GM23338 (cell line): ENCODE measurements at regions not wholly inside any gene's neighbourhood (a gene's known extent, or its start where the extent isn't known, plus 50 kb on each side); places are given as distances from the start of the nearest gene placed in this dataset.

Experiments used
- ATAC-seq: fragments of 200-7000 bp; cut with Tn5 transposase; 3 replicates; pipeline ENCODE4 v1.9.1; 2020
- DNase-seq: peaks from one replicate; pipeline ENCODE4 v3.0.0-alpha.2; 2015; ENCODE audit warnings: low spot score
- H2AFZ ChIP-seq: fragments of 200-600 bp; sonication (generic); 2 replicates; pipeline ENCODE4 v1.8.0; 2016; ENCODE audit warnings: antibody characterized with exemption, mild to moderate bottlenecking, moderate library complexity
- H3F3A ChIP-seq: fragments of 200-600 bp; sonication (generic); replicated peaks from 2 replicates; pipeline ENCODE4 v1.8.0; 2017; ENCODE audit warnings: antibody characterized with exemption, mixed run types, low read depth
- H3K27ac ChIP-seq: fragments of 200-600 bp; sonication (generic); 2 replicates; pipeline ENCODE4 v1.6.1; 2016; ENCODE audit warnings: low read depth
- H3K27me3 ChIP-seq: fragments of 200-600 bp; sonication (generic); 2 replicates; pipeline ENCODE4 v1.8.0; 2016; ENCODE audit warnings: mild to moderate bottlenecking, mixed run types, moderate library complexity; ENCODE audit not compliant: insufficient read depth
- H3K36me3 ChIP-seq: fragments of 200-600 bp; sonication (generic); 2 replicates; pipeline ENCODE4 v1.8.0; 2016; ENCODE audit warnings: mild to moderate bottlenecking; ENCODE audit not compliant: insufficient read depth
- H3K4me1 ChIP-seq: fragments of 200-600 bp; sonication (generic); 2 replicates; pipeline ENCODE4 v1.8.0; 2016; ENCODE audit warnings: mild to moderate bottlenecking, moderate library complexity; ENCODE audit not compliant: insufficient read depth
- H3K4me2 ChIP-seq: fragments of 200-600 bp; sonication (generic); 2 replicates; pipeline ENCODE4 v1.7.1; 2017; ENCODE audit warnings: mixed run types
- H3K4me3 ChIP-seq: fragments of 200-600 bp; sonication (generic); 2 replicates; pipeline ENCODE4 v1.6.1; 2016; ENCODE audit warnings: mixed run types
- H3K79me2 ChIP-seq: fragments of 200-600 bp; sonication (generic); replicated peaks from 2 replicates; pipeline ENCODE4 v1.8.0; 2017; ENCODE audit warnings: mild to moderate bottlenecking; ENCODE audit not compliant: insufficient read depth
- H3K9me2 ChIP-seq: fragments of 200-600 bp; sonication (generic); 2 replicates; pipeline ENCODE4 v1.8.0; 2017; ENCODE audit not compliant: insufficient read depth
- H4K20me1 ChIP-seq: fragments of 200-600 bp; sonication (generic); replicated peaks from 2 replicates; pipeline ENCODE4 v1.8.0; 2017; ENCODE audit warnings: mild to moderate bottlenecking; ENCODE audit not compliant: insufficient read depth
- H3K27ac Mint-ChIP-seq: 2 replicates; pipeline ENCODE4 v1.8.0; 2020; ENCODE audit warnings: inconsistent platforms, mild to moderate bottlenecking, moderate library complexity, mixed read lengths
- H3K27me3 Mint-ChIP-seq: 3 replicates; pipeline ENCODE4 v1.8.0; 2022; ENCODE audit warnings: low read depth, mild to moderate bottlenecking, moderate library complexity, mixed read lengths, inconsistent platforms; ENCODE audit not compliant: insufficient read depth, poor library complexity
- H3K36me3 Mint-ChIP-seq: 3 replicates; pipeline ENCODE4 v1.8.0; 2021; ENCODE audit warnings: low read depth, mild to moderate bottlenecking, inconsistent platforms, moderate library complexity, mixed read lengths
- H3K4me1 Mint-ChIP-seq: 3 replicates; pipeline ENCODE4 v1.8.0; 2020; ENCODE audit warnings: mild to moderate bottlenecking, inconsistent platforms, mixed read lengths
- H3K4me3 Mint-ChIP-seq: 3 replicates; pipeline ENCODE4 v1.8.0; 2021; ENCODE audit warnings: moderate library complexity, mild to moderate bottlenecking, inconsistent platforms, mixed read lengths
- H3K9me3 Mint-ChIP-seq: 3 replicates; pipeline ENCODE4 v1.8.0; 2020; ENCODE audit warnings: moderate library complexity, mild to moderate bottlenecking, inconsistent platforms, mixed read lengths
- CREB1 ChIP-seq: fragments of 250-450 bp; sonication (Bioruptor Pico); IDR thresholded peaks from 2 replicates; pipeline ENCODE4 v1.5.0; 2020; ENCODE audit warnings: low read depth, mild to moderate bottlenecking, moderate library complexity
- EZH2 ChIP-seq: fragments of 200-600 bp; sonication (generic); IDR thresholded peaks from one replicate; pipeline ENCODE4 v1.8.0; 2017; ENCODE audit warnings: antibody characterized with exemption, mild to moderate bottlenecking, low read depth; ENCODE audit not compliant: unreplicated experiment
- EZH2phosphoT487 ChIP-seq: fragments of 200-600 bp; sonication (generic); IDR thresholded peaks from one replicate; pipeline ENCODE4 v1.8.1; 2018; ENCODE audit warnings: antibody characterized with exemption; ENCODE audit not compliant: unreplicated experiment
- JUNB ChIP-seq: IDR thresholded peaks from one replicate; pipeline ENCODE4 v1.6.1; 2016; ENCODE audit warnings: antibody characterized with exemption; ENCODE audit not compliant: unreplicated experiment
- NANOG ChIP-seq: IDR thresholded peaks from 2 replicates; pipeline ENCODE4 v1.6.1; 2016; ENCODE audit warnings: antibody characterized with exemption, borderline replicate concordance
- POLR2AphosphoS5 ChIP-seq: IDR thresholded peaks from 2 replicates; pipeline ENCODE4 v1.6.1; 2016; ENCODE audit warnings: antibody characterized with exemption, low read depth
- STAT1 ChIP-seq: IDR thresholded peaks from one replicate; pipeline ENCODE4 v1.6.1; 2016; ENCODE audit warnings: antibody characterized with exemption; ENCODE audit not compliant: unreplicated experiment
- ZNF114 ChIP-seq: fragments of 250-450 bp; sonication (Bioruptor Pico); IDR thresholded peaks from 2 replicates; pipeline ENCODE4 v1.5.0; 2020; ENCODE audit warnings: mild to moderate bottlenecking, moderate library complexity
- TF ChIP-seq, protein P1 (sequence below): IDR thresholded peaks from one replicate; pipeline ENCODE4 v1.6.1; 2018; ENCODE audit warnings: antibody characterized with exemption; ENCODE audit not compliant: unreplicated experiment
- TF ChIP-seq, protein P2 (sequence below), 2 experiments: fragments of 200-600 bp in 1 of 2; sonication (generic) in 1 of 2; conservative IDR thresholded peaks; 2 replicates each; pipeline versions ENCODE4 v1.5.1 to v1.6.1; 2016 to 2017; ENCODE audit warnings: antibody characterized with exemption in 2 of 2, low read depth in 2 of 2, mild to moderate bottlenecking in 2 of 2, moderate library complexity in 1 of 2
- TF ChIP-seq, protein P3 (sequence below): fragments of 250-450 bp; sonication (Bioruptor Pico); IDR thresholded peaks from 2 replicates; pipeline ENCODE4 v1.5.0; 2020; ENCODE audit warnings: mild to moderate bottlenecking, moderate library complexity

DNA sequence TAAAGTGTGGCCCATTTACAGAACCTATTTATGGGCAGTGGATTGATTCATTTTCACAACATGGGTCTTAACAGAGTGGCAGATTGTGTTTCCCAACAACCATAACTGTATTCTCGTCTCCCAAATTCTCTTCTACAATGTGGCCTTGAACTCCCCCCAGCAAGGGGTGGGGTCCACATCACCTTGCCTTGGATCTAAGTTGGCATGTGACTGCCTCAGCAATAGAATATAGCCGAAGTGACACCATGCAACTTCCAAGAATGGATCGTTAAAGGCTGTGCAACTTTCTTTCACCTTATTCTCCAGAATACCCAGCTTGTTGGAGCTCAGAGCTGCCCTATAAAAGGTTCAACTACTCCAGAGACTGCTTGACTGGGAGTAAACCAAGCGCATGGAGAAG is 72.0 kb upstream of the CDH5 start (continued):
- TF ChIP-seq, protein P1, sequence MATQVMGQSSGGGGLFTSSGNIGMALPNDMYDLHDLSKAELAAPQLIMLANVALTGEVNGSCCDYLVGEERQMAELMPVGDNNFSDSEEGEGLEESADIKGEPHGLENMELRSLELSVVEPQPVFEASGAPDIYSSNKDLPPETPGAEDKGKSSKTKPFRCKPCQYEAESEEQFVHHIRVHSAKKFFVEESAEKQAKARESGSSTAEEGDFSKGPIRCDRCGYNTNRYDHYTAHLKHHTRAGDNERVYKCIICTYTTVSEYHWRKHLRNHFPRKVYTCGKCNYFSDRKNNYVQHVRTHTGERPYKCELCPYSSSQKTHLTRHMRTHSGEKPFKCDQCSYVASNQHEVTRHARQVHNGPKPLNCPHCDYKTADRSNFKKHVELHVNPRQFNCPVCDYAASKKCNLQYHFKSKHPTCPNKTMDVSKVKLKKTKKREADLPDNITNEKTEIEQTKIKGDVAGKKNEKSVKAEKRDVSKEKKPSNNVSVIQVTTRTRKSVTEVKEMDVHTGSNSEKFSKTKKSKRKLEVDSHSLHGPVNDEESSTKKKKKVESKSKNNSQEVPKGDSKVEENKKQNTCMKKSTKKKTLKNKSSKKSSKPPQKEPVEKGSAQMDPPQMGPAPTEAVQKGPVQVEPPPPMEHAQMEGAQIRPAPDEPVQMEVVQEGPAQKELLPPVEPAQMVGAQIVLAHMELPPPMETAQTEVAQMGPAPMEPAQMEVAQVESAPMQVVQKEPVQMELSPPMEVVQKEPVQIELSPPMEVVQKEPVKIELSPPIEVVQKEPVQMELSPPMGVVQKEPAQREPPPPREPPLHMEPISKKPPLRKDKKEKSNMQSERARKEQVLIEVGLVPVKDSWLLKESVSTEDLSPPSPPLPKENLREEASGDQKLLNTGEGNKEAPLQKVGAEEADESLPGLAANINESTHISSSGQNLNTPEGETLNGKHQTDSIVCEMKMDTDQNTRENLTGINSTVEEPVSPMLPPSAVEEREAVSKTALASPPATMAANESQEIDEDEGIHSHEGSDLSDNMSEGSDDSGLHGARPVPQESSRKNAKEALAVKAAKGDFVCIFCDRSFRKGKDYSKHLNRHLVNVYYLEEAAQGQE = no peak
- no peak for TF ChIP-seq EZH2

- Mint-ChIP-seq H3K27me3 (no peaks in the 10 kb centered on the region), H3K4me3 (no peak overlapping the region), H3K9me3 (no peaks in the 10 kb centered on the region), H3K4me1 (no peaks in the 10 kb centered on the region), H3K36me3 (no peaks in the 10 kb centered on the region), H3K27ac (no peak overlapping the region)
- Histone ChIP-seq H3K4me1 (no peaks in the 10 kb centered on the region), H3F3A (no peaks in the 10 kb centered on the region), H3K4me3 (no peak overlapping the region), H3K79me2 (no peaks in the 10 kb centered on the region), H3K9me2 (no peaks in the 10 kb centered on the region), H3K36me3 (no peaks in the 10 kb centered on the region), H3K27ac (no peak overlapping the region), H4K20me1 (no peaks in the 10 kb centered on the region), H3K4me2 (no peak overlapping the region), H3K27me3 (no peaks in the 10 kb centered on the region), H2AFZ (no peak overlapping the region)
- no peak for DNase-seq
- ATAC-seq = no peak
- no peak for TF ChIP-seq STAT1
- no peak for TF ChIP-seq POLR2AphosphoS5
- TF ChIP-seq EZH2 = no peak
- TF ChIP-seq ZNF114 (CRISPR knock-in tag) = no peak
- TF ChIP-seq, protein P2, sequence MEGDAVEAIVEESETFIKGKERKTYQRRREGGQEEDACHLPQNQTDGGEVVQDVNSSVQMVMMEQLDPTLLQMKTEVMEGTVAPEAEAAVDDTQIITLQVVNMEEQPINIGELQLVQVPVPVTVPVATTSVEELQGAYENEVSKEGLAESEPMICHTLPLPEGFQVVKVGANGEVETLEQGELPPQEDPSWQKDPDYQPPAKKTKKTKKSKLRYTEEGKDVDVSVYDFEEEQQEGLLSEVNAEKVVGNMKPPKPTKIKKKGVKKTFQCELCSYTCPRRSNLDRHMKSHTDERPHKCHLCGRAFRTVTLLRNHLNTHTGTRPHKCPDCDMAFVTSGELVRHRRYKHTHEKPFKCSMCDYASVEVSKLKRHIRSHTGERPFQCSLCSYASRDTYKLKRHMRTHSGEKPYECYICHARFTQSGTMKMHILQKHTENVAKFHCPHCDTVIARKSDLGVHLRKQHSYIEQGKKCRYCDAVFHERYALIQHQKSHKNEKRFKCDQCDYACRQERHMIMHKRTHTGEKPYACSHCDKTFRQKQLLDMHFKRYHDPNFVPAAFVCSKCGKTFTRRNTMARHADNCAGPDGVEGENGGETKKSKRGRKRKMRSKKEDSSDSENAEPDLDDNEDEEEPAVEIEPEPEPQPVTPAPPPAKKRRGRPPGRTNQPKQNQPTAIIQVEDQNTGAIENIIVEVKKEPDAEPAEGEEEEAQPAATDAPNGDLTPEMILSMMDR (conservative IDR thresholded peaks at IDR 0.05; ENCODE audit: low read depth in 2 of 2) = no peak
- no peak for TF ChIP-seq NANOG
- TF ChIP-seq CREB1 = no peak
- TF ChIP-seq, protein P1 = no peak
- TF ChIP-seq, protein P3, sequence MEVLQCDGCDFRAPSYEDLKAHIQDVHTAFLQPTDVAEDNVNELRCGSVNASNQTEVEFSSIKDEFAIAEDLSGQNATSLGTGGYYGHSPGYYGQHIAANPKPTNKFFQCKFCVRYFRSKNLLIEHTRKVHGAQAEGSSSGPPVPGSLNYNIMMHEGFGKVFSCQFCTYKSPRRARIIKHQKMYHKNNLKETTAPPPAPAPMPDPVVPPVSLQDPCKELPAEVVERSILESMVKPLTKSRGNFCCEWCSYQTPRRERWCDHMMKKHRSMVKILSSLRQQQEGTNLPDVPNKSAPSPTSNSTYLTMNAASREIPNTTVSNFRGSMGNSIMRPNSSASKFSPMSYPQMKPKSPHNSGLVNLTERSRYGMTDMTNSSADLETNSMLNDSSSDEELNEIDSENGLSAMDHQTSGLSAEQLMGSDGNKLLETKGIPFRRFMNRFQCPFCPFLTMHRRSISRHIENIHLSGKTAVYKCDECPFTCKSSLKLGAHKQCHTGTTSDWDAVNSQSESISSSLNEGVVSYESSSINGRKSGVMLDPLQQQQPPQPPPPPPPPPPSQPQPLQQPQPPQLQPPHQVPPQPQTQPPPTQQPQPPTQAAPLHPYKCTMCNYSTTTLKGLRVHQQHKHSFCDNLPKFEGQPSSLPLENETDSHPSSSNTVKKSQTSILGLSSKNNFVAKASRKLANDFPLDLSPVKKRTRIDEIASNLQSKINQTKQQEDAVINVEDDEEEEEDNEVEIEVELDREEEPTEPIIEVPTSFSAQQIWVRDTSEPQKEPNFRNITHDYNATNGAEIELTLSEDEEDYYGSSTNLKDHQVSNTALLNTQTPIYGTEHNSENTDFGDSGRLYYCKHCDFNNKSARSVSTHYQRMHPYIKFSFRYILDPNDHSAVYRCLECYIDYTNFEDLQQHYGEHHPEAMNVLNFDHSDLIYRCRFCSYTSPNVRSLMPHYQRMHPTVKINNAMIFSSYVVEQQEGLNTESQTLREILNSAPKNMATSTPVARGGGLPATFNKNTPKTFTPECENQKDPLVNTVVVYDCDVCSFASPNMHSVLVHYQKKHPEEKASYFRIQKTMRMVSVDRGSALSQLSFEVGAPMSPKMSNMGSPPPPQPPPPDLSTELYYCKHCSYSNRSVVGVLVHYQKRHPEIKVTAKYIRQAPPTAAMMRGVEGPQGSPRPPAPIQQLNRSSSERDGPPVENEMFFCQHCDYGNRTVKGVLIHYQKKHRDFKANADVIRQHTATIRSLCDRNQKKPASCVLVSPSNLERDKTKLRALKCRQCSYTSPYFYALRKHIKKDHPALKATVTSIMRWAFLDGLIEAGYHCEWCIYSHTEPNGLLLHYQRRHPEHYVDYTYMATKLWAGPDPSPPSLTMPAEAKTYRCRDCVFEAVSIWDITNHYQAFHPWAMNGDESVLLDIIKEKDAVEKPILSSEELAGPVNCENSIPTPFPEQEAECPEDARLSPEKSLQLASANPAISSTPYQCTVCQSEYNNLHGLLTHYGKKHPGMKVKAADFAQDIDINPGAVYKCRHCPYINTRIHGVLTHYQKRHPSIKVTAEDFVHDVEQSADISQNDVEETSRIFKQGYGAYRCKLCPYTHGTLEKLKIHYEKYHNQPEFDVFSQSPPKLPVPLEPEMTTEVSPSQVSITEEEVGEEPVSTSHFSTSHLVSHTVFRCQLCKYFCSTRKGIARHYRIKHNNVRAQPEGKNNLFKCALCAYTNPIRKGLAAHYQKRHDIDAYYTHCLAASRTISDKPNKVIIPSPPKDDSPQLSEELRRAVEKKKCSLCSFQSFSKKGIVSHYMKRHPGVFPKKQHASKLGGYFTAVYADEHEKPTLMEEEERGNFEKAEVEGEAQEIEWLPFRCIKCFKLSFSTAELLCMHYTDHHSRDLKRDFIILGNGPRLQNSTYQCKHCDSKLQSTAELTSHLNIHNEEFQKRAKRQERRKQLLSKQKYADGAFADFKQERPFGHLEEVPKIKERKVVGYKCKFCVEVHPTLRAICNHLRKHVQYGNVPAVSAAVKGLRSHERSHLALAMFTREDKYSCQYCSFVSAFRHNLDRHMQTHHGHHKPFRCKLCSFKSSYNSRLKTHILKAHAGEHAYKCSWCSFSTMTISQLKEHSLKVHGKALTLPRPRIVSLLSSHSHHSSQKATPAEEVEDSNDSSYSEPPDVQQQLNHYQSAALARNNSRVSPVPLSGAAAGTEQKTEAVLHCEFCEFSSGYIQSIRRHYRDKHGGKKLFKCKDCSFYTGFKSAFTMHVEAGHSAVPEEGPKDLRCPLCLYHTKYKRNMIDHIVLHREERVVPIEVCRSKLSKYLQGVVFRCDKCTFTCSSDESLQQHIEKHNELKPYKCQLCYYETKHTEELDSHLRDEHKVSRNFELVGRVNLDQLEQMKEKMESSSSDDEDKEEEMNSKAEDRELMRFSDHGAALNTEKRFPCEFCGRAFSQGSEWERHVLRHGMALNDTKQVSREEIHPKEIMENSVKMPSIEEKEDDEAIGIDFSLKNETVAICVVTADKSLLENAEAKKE (CRISPR knock-in tag) = no peak
- TF ChIP-seq JUNB = no peak
- TF ChIP-seq EZH2phosphoT487 = no peak
These were observed 72.6 kb upstream of the CDH5 start for GRCh38 chr16:66293932-66294331.
